Fibroblast of lung (primary cell): ENCODE measurements at regions not wholly inside any gene's neighbourhood (a gene's known extent, or its start where the extent isn't known, plus 50 kb on each side); places are given as distances from the start of the nearest gene placed in this dataset.
A peak's percentile ranks its signal among the peaks of the same experiment; 100 is the strongest.

Experiments
- DNase-seq, 2 donors: peaks; one replicate each; pipeline versions ENCODE4 v3.0.0 to v3.0.0-alpha.2; 2010; ENCODE audit warnings: low read depth in 2 of 2
- H2AFZ ChIP-seq: 2 replicates; pipeline ENCODE4 v1.5.1; 2012; ENCODE audit warnings: low read length, control low read depth, inconsistent platforms
- H3K27ac ChIP-seq: 2 replicates; pipeline ENCODE4 v1.5.1; 2011; ENCODE audit warnings: low read length, control low read depth; ENCODE audit not compliant: insufficient read depth
- H3K27me3 ChIP-seq: 2 replicates; pipeline ENCODE4 v1.5.1; 2011; ENCODE audit warnings: mild to moderate bottlenecking, low read length; ENCODE audit not compliant: control insufficient read depth, insufficient read depth
- H3K36me3 ChIP-seq: 2 replicates; pipeline ENCODE4 v1.5.1; 2011; ENCODE audit warnings: low read length; ENCODE audit not compliant: control insufficient read depth, insufficient read depth
- H3K4me1 ChIP-seq: 2 replicates; pipeline ENCODE4 v1.5.1; 2011; ENCODE audit warnings: low read length; ENCODE audit not compliant: control insufficient read depth, insufficient read depth; ENCODE audit errors: extremely low read depth
- H3K4me2 ChIP-seq: 2 replicates; pipeline ENCODE4 v1.5.1; 2011; ENCODE audit warnings: low read length, control low read depth; ENCODE audit not compliant: insufficient read depth; ENCODE audit errors: extremely low read depth
- H3K4me3 ChIP-seq, 4 experiments: fragments of 200-600 bp in 1 of 4; sonication (generic) in 1 of 4; replicated peaks in 1 of 4; 2 replicates each; pipeline ENCODE4 v1.5.1; 2011 to 2016; ENCODE audit warnings: low read length in 4 of 4, low read depth in 3 of 4, mild to moderate bottlenecking in 3 of 4, control low read depth in 2 of 4, inconsistent platforms in 1 of 4, mixed read lengths in 1 of 4; ENCODE audit not compliant: insufficient read depth in 1 of 4; ENCODE audit errors: control extremely low read depth in 1 of 4
- H3K79me2 ChIP-seq: 2 replicates; pipeline ENCODE4 v1.5.1; 2012; ENCODE audit warnings: mild to moderate bottlenecking, low read length, inconsistent platforms; ENCODE audit not compliant: control insufficient read depth, insufficient read depth
- H3K9ac ChIP-seq: 2 replicates; pipeline ENCODE4 v1.5.1; 2011; ENCODE audit warnings: mild to moderate bottlenecking, low read length, control low read depth; ENCODE audit not compliant: insufficient read depth
- H3K9me3 ChIP-seq: 2 replicates; pipeline ENCODE4 v1.5.1; 2012; ENCODE audit warnings: low read depth, low read length; ENCODE audit not compliant: control insufficient read depth, insufficient read depth
- H4K20me1 ChIP-seq: 2 replicates; pipeline ENCODE4 v1.5.1; 2011; ENCODE audit warnings: low read length; ENCODE audit not compliant: control insufficient read depth, insufficient read depth; ENCODE audit errors: extremely low read depth
- EZH2 ChIP-seq: IDR thresholded peaks from 2 replicates; pipeline ENCODE4 v1.5.1; 2012; ENCODE audit warnings: low read length, control low read depth, mild to moderate bottlenecking; ENCODE audit errors: missing control alignments
- TF ChIP-seq, protein P1 (sequence below), 2 donors: IDR thresholded peaks in 1 of 2; conservative IDR thresholded peaks in 1 of 2; 1 replicate in 1 of 2; 2 replicates in 1 of 2; pipeline ENCODE4 v1.5.1; 2011 to 2012; ENCODE audit warnings: low read length in 2 of 2, control low read depth in 1 of 2, inconsistent platforms in 1 of 2, low read depth in 1 of 2, mild to moderate bottlenecking in 1 of 2

DNA sequence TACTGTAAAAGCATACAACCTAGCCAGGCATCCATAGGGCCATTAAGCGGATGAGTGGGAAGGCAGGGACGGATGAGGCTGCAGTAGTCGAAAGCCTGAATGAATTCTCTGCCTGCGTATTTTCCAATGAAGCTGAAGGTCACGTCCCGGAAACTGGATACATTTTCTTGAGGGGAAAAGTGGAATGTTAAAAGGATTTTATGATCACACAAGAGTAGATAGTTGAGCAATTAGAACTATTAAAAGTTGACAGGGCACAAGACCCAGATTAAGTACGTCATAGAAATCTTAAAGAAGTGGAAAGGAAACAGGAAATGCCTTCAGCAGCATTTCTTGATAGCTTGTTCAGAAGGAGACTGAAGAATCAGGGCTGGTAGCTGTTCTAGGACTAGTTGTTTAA is 98.3 kb upstream of the CXXC4 start:
- no peaks in the 10 kb centered on the region for H3K79me2 ChIP-seq
- no peaks in the 10 kb centered on the region for H3K27me3 ChIP-seq
- peak overlapping the region; percentile 86 for H2AFZ ChIP-seq
- TF ChIP-seq EZH2, result no peak
- TF ChIP-seq, protein P1, sequence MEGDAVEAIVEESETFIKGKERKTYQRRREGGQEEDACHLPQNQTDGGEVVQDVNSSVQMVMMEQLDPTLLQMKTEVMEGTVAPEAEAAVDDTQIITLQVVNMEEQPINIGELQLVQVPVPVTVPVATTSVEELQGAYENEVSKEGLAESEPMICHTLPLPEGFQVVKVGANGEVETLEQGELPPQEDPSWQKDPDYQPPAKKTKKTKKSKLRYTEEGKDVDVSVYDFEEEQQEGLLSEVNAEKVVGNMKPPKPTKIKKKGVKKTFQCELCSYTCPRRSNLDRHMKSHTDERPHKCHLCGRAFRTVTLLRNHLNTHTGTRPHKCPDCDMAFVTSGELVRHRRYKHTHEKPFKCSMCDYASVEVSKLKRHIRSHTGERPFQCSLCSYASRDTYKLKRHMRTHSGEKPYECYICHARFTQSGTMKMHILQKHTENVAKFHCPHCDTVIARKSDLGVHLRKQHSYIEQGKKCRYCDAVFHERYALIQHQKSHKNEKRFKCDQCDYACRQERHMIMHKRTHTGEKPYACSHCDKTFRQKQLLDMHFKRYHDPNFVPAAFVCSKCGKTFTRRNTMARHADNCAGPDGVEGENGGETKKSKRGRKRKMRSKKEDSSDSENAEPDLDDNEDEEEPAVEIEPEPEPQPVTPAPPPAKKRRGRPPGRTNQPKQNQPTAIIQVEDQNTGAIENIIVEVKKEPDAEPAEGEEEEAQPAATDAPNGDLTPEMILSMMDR (conservative IDR thresholded peaks at IDR 0.05 in 1 of 2, IDR thresholded peaks at IDR 0.05 in 1 of 2; ENCODE audit: low read depth in 1 of 2, low read length in 2 of 2), result no peak
- H3K36me3 ChIP-seq, result no peaks in the 10 kb centered on the region
- H3K9ac ChIP-seq, result no peak overlapping the region
- no peaks in the 10 kb centered on the region for H3K4me1 ChIP-seq
- no peaks in the 10 kb centered on the region for H3K9me3 ChIP-seq
- peak overlapping the region in 1 of 4 experiments; percentile 32 for H3K4me3 ChIP-seq
- H4K20me1 ChIP-seq, result no peaks in the 10 kb centered on the region
- peak overlapping the region; percentile 23 for H3K27ac ChIP-seq
- H3K4me2 ChIP-seq, result peak overlapping the region; percentile 78
- DNase-seq, result peak; percentile 57 to 68

DNA sequence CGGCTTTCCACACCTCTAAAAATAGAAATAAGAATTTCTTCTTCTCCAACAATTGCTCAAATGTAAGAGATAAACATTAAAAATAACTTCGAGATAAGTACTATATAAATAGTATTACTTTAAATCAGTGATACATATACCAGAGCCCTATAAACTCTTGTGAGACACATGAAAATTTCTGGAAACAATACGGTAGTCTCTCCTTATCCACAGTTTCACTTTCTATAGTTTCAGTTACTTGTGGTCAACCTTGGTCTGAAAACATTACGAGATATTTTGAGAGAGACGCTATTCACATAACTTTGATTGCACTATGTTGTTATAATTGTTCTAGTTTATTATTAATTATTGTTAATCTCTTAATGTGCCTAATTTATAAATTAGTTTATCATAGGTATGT is 101.5 kb upstream of the CXXC4 start:
- DNase-seq, result peak in 1 of 2 donors; percentile 4
- no peak overlapping the region for H3K4me3 ChIP-seq
- H3K9me3 ChIP-seq, result no peaks in the 10 kb centered on the region
- no peak overlapping the region for H2AFZ ChIP-seq
- H3K36me3 ChIP-seq, result no peaks in the 10 kb centered on the region
- H3K79me2 ChIP-seq, result no peaks in the 10 kb centered on the region
- no peak overlapping the region for H3K9ac ChIP-seq
- H3K27me3 ChIP-seq, result no peaks in the 10 kb centered on the region
- H3K27ac ChIP-seq, result no peak overlapping the region
- TF ChIP-seq, protein P1 (conservative IDR thresholded peaks at IDR 0.05 in 1 of 2, IDR thresholded peaks at IDR 0.05 in 1 of 2; ENCODE audit: low read depth in 1 of 2, low read length in 2 of 2), result no peak
- TF ChIP-seq EZH2, result no peak
- H3K4me2 ChIP-seq, result no peak overlapping the region
- H4K20me1 ChIP-seq, result no peaks in the 10 kb centered on the region
- H3K4me1 ChIP-seq, result no peaks in the 10 kb centered on the region

DNA sequence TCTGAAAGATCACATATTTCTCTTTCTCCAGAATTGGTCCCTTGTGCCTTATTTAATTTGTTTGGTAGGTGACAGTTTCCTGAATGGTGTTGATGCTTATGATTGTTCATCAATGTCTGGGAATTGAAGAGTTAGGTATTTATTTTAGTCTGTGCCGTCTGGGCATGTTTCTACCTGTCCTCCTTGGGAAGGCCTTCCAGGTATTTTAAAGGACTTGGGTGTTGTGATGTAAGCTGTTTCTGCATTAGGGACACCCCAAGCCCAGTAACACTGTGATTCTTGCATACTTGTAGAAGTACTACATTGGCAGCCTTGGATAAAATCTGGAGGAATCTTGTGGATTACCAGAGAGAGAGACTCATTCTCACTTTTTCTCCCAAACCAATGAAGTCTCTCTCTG is 120.8 kb upstream of the CXXC4 start:
- no peak for DNase-seq
- TF ChIP-seq, protein P1 (conservative IDR thresholded peaks at IDR 0.05 in 1 of 2, IDR thresholded peaks at IDR 0.05 in 1 of 2; ENCODE audit: low read depth in 1 of 2, low read length in 2 of 2), result no peak
- TF ChIP-seq EZH2, result no peak

More for the DNA sequence above, 120.8 kb upstream of the CXXC4 start:
- no peak overlapping the region for H2AFZ ChIP-seq
- H3K27me3 ChIP-seq, result no peaks in the 10 kb centered on the region
- H4K20me1 ChIP-seq, result no peaks in the 10 kb centered on the region
- no peak overlapping the region for H3K4me3 ChIP-seq
- H3K79me2 ChIP-seq, result no peaks in the 10 kb centered on the region
- H3K9ac ChIP-seq, result no peak overlapping the region
- no peaks in the 10 kb centered on the region for H3K36me3 ChIP-seq
- no peaks in the 10 kb centered on the region for H3K9me3 ChIP-seq
- no peak overlapping the region for H3K4me2 ChIP-seq
- H3K4me1 ChIP-seq, result no peaks in the 10 kb centered on the region
- H3K27ac ChIP-seq, result no peak overlapping the region
